Endodermal cell (in vitro differentiated cells): ENCODE measurements at regions not wholly inside any gene's neighbourhood (a gene's known extent, or its start where the extent isn't known, plus 50 kb on each side); places are given as distances from the start of the nearest gene placed in this dataset.

Experiments
- DNase-seq: peaks from one replicate; pipeline ENCODE4 v3.0.0-alpha.2; 2017
- H3K27ac ChIP-seq: 2 replicates; pipeline ENCODE4 v1.5.1; 2013; ENCODE audit warnings: mild to moderate bottlenecking, low read depth, low read length, moderate library complexity
- H3K27me3 ChIP-seq: 2 replicates; pipeline ENCODE4 v1.6.1; 2013; ENCODE audit warnings: mild to moderate bottlenecking, low read length, moderate library complexity; ENCODE audit not compliant: insufficient read depth, control insufficient read depth, poor library complexity, severe bottlenecking
- H3K36me3 ChIP-seq: 2 replicates; pipeline ENCODE4 v1.7.0; 2013; ENCODE audit warnings: mild to moderate bottlenecking, low read length, moderate library complexity; ENCODE audit not compliant: control insufficient read depth, insufficient read depth
- H3K4me1 ChIP-seq: one replicate; pipeline ENCODE4 v1.7.0; 2013; ENCODE audit warnings: low read length; ENCODE audit not compliant: control insufficient read depth, insufficient read depth
- H3K4me3 ChIP-seq: 2 replicates; pipeline ENCODE4 v1.5.1; 2013; ENCODE audit warnings: mild to moderate bottlenecking, low read length, moderate library complexity
- H3K9ac ChIP-seq: 2 replicates; pipeline ENCODE4 v1.6.1; 2013; ENCODE audit warnings: mild to moderate bottlenecking, low read length, moderate library complexity; ENCODE audit not compliant: poor library complexity, severe bottlenecking; ENCODE audit errors: extremely low read depth
- H3K9me3 ChIP-seq: 2 replicates; pipeline ENCODE4 v1.6.1; 2013; ENCODE audit warnings: mild to moderate bottlenecking, low read length, moderate library complexity; ENCODE audit not compliant: control insufficient read depth
- H3K27ac Mint-ChIP-seq: 2 replicates; pipeline ENCODE4 v1.8.0; 2020; ENCODE audit warnings: mixed read lengths
- H3K27me3 Mint-ChIP-seq: 2 replicates; pipeline ENCODE4 v1.8.0; 2021; ENCODE audit warnings: mild to moderate bottlenecking, mixed read lengths; ENCODE audit not compliant: insufficient read depth
- H3K36me3 Mint-ChIP-seq: 2 replicates; pipeline ENCODE4 v1.8.0; 2020; ENCODE audit warnings: low read depth, mixed read lengths
- H3K4me1 Mint-ChIP-seq: 2 replicates; pipeline ENCODE4 v1.8.0; 2020; ENCODE audit warnings: mixed read lengths
- H3K4me3 Mint-ChIP-seq: 2 replicates; pipeline ENCODE4 v1.8.0; 2020; ENCODE audit warnings: mild to moderate bottlenecking, moderate library complexity, mixed read lengths
- H3K9me3 Mint-ChIP-seq: 2 replicates; pipeline ENCODE4 v1.8.0; 2020; ENCODE audit warnings: mild to moderate bottlenecking, mixed read lengths
- WGBS, 2 experiments: methylation state at CpG; one replicate each; pipeline versions ENCODE4 v1.1.5 to v1.1.7; 2013; ENCODE audit warnings: missing lambda C conversion rate in 2 of 2, mixed read lengths in 1 of 2; ENCODE audit not compliant: insufficient coverage in 1 of 2, insufficient read length in 1 of 2; 5-methylcytosine and 5-hydroxymethylcytosine counted together
- TF ChIP-seq, protein P1 (sequence below): fragments of 200-600 bp; sonication (generic); conservative IDR thresholded peaks from 2 replicates; pipeline ENCODE4 v1.5.0; 2021; ENCODE audit warnings: antibody characterized with exemption, mild to moderate bottlenecking

GRCh38 chrX:45748369-45748774 is 547.7 kb upstream of the DIPK2B start:
- no peak for DNase-seq
- WGBS, 2 experiments = no CpG with 5 or more reads among the region's 1 CpG
- H3K27me3 ChIP-seq = no peaks in the 10 kb centered on the region
- no peaks in the 10 kb centered on the region for H3K4me1 Mint-ChIP-seq
- H3K9me3 Mint-ChIP-seq = peaks cover 29% of the 10 kb centered on the region
- no peak overlapping the region for H3K4me3 Mint-ChIP-seq
- H3K36me3 ChIP-seq = peaks cover 20% of the 10 kb centered on the region
- H3K27ac ChIP-seq = no peak overlapping the region
- H3K9me3 ChIP-seq = no peaks in the 10 kb centered on the region
- no peaks in the 10 kb centered on the region for H3K27me3 Mint-ChIP-seq
- H3K4me3 ChIP-seq = no peak overlapping the region
- no peak overlapping the region for H3K27ac Mint-ChIP-seq
- H3K4me1 ChIP-seq = no peaks in the 10 kb centered on the region
- H3K9ac ChIP-seq = no peak overlapping the region
- TF ChIP-seq, protein P1, sequence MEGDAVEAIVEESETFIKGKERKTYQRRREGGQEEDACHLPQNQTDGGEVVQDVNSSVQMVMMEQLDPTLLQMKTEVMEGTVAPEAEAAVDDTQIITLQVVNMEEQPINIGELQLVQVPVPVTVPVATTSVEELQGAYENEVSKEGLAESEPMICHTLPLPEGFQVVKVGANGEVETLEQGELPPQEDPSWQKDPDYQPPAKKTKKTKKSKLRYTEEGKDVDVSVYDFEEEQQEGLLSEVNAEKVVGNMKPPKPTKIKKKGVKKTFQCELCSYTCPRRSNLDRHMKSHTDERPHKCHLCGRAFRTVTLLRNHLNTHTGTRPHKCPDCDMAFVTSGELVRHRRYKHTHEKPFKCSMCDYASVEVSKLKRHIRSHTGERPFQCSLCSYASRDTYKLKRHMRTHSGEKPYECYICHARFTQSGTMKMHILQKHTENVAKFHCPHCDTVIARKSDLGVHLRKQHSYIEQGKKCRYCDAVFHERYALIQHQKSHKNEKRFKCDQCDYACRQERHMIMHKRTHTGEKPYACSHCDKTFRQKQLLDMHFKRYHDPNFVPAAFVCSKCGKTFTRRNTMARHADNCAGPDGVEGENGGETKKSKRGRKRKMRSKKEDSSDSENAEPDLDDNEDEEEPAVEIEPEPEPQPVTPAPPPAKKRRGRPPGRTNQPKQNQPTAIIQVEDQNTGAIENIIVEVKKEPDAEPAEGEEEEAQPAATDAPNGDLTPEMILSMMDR = no peak
- H3K36me3 Mint-ChIP-seq = peaks cover 18% of the 10 kb centered on the region

DNA sequence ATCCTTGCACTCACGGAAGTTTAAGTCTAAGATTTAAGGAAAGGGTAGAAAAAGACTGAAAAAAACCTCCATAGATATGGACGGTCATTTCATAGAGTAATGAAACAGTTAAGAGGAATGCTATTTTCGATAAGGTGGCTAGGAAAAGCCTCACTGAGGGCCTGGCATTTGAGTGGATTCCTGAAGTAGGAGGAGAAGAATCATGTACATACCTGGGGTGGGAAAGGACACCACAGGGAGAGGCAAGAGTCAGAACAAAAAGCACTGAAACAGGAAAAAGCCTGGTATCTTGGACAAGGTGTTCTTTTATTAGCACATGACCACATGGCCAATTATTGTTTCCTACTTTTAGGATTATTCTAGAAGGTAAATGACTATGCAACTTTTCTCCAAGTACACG is 547.2 kb upstream of the DIPK2B start:
- Histone ChIP-seq H3K27me3 (no peaks in the 10 kb centered on the region), H3K4me1 (no peaks in the 10 kb centered on the region), H3K36me3 (peaks cover 20% of the 10 kb centered on the region), H3K4me3 (no peak overlapping the region), H3K9me3 (no peaks in the 10 kb centered on the region), H3K27ac (no peak overlapping the region), H3K9ac (no peak overlapping the region)
- Mint-ChIP-seq H3K27me3 (no peaks in the 10 kb centered on the region), H3K9me3 (peaks cover 29% of the 10 kb centered on the region), H3K27ac (no peak overlapping the region), H3K4me1 (no peaks in the 10 kb centered on the region), H3K4me3 (no peak overlapping the region), H3K36me3 (peaks cover 18% of the 10 kb centered on the region)
- TF ChIP-seq, protein P1 = no peak
- no peak for DNase-seq
- 80 to 91% methylated on average over 1 to 4 of the region's 4 CpGs for WGBS, 2 experiments

- Histone ChIP-seq H3K9me3 (no peaks in the 10 kb centered on the region), H3K4me3 (no peak overlapping the region), H3K9ac (no peak overlapping the region), H3K27ac (no peak overlapping the region), H3K27me3 (no peaks in the 10 kb centered on the region), H3K36me3 (peaks cover 20% of the 10 kb centered on the region), H3K4me1 (no peaks in the 10 kb centered on the region)
- no peak for DNase-seq
- peaks cover 30% of the 10 kb centered on the region for H3K9me3 Mint-ChIP-seq
- no peak overlapping the region for H3K4me3 Mint-ChIP-seq
- no peak overlapping the region for H3K27ac Mint-ChIP-seq
- H3K4me1 Mint-ChIP-seq = no peaks in the 10 kb centered on the region
- TF ChIP-seq, protein P1 = no peak
- peaks cover 18% of the 10 kb centered on the region for H3K36me3 Mint-ChIP-seq
- H3K27me3 Mint-ChIP-seq = no peaks in the 10 kb centered on the region
Observed at GRCh38 chrX:45745479-45745878, 544.8 kb upstream of the DIPK2B start.
